ENCODE measurements at regions not wholly inside any gene's neighbourhood (a gene's known extent, or its start where the extent isn't known, plus 50 kb on each side); places are given as distances from the start of the nearest gene placed in this dataset.

DNA sequence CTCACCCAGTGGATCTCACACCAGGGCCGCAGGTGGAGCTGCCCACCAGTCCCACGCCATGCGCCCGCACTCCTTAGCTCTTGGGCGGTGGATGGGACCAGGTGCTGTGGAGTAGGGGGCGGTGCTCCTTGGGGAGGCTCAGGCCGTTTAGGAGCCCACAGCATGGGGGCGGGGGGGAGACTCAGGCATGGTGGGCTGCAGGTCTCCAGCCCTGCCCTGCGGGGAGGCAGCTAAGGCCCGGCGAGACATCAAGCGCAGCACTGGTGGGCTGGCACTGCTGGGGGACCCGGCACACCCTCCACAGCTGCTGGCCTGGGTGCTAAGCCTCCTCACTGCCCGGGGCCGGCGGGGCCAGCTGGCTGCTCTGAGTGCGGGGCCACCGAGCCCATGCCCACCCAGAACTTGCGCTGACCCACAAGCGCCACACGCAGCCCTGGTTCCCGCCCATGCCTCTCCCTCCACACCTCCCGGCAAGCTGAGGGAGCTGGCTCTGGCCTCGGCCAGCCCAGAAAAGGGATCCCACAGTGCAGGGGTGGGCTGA lies 312.9 kb upstream of the GIMD1 start:
- Mint-ChIP-seq H3K4me3 (no peak overlapping the region), H3K27ac (no peak overlapping the region), H3K36me3 (no peaks in the 10 kb centered on the region), H3K27me3 (ENCODE audit: insufficient read depth, low read depth) (no peaks in the 10 kb centered on the region), H3K9me3 (peaks cover 2% of the 10 kb centered on the region), H3K4me1 (peaks cover 3% of the 10 kb centered on the region)
- Histone ChIP-seq H3K27ac (no peak overlapping the region), H3K4me3 (no peak overlapping the region), H3K27me3 (no peaks in the 10 kb centered on the region), H3K4me2 (no peak overlapping the region), H3K9ac (no peak overlapping the region), H3K79me2 (ENCODE audit: low read depth) (no peaks in the 10 kb centered on the region), H2AFZ (replicated peaks) (no peak overlapping the region), H3F3A (ENCODE audit: low read depth) (no peaks in the 10 kb centered on the region), H4K20me1 (ENCODE audit: low read depth) (no peaks in the 10 kb centered on the region), H3K36me3 (no peaks in the 10 kb centered on the region), H3K4me1 (no peaks in the 10 kb centered on the region), H3K9me3 (ENCODE audit: low read depth) (no peaks in the 10 kb centered on the region)
- DNase-seq (ENCODE audit: low spot score) = no peak
- TF ChIP-seq EZH2phosphoT487 (IDR thresholded peaks at IDR 0.05) (no peak), EZH2 (IDR thresholded peaks at IDR 0.05) (no peak)
- TF ChIP-seq, protein P1, sequence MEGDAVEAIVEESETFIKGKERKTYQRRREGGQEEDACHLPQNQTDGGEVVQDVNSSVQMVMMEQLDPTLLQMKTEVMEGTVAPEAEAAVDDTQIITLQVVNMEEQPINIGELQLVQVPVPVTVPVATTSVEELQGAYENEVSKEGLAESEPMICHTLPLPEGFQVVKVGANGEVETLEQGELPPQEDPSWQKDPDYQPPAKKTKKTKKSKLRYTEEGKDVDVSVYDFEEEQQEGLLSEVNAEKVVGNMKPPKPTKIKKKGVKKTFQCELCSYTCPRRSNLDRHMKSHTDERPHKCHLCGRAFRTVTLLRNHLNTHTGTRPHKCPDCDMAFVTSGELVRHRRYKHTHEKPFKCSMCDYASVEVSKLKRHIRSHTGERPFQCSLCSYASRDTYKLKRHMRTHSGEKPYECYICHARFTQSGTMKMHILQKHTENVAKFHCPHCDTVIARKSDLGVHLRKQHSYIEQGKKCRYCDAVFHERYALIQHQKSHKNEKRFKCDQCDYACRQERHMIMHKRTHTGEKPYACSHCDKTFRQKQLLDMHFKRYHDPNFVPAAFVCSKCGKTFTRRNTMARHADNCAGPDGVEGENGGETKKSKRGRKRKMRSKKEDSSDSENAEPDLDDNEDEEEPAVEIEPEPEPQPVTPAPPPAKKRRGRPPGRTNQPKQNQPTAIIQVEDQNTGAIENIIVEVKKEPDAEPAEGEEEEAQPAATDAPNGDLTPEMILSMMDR (IDR thresholded peaks at IDR 0.05) = no peak

DNA sequence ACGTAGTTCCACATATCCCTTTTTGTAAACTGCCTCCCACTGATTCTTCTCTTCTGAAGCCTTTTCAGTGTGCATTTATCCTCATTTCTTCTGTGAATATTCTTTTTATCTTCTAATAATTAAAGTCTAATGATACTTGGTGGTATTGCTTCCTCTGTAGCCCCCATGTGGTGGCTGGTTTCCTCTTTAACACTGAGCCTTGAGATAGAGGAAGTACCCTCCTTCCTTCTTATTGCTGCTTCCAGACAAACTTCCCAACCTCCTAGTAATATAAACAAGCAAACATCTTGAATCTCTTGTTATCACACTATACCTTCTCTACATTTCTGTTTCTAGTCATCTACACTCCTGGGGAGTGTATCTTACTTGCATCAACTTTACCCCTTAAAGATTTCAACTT lies 310.5 kb upstream of the GIMD1 start:
- Histone ChIP-seq H3K4me1 (no peaks in the 10 kb centered on the region), H3K9me3 (ENCODE audit: low read depth) (no peaks in the 10 kb centered on the region), H2AFZ (replicated peaks) (no peak overlapping the region), H3K4me2 (no peak overlapping the region), H4K20me1 (ENCODE audit: low read depth) (no peaks in the 10 kb centered on the region), H3K4me3 (no peak overlapping the region), H3K27me3 (no peaks in the 10 kb centered on the region), H3K9ac (no peak overlapping the region), H3K79me2 (ENCODE audit: low read depth) (no peaks in the 10 kb centered on the region), H3F3A (ENCODE audit: low read depth) (no peaks in the 10 kb centered on the region), H3K27ac (no peak overlapping the region), H3K36me3 (no peaks in the 10 kb centered on the region)
- TF ChIP-seq EZH2phosphoT487 (IDR thresholded peaks at IDR 0.05) (no peak), EZH2 (IDR thresholded peaks at IDR 0.05) (no peak)
- TF ChIP-seq, protein P1 (IDR thresholded peaks at IDR 0.05) = no peak
- H3K27me3 Mint-ChIP-seq (ENCODE audit: insufficient read depth, low read depth) = no peaks in the 10 kb centered on the region
- no peak overlapping the region for H3K27ac Mint-ChIP-seq
- peaks cover 3% of the 10 kb centered on the region for H3K9me3 Mint-ChIP-seq
- peaks cover 3% of the 10 kb centered on the region for H3K4me1 Mint-ChIP-seq
- H3K36me3 Mint-ChIP-seq = no peaks in the 10 kb centered on the region
- H3K4me3 Mint-ChIP-seq = no peak overlapping the region
- DNase-seq (ENCODE audit: low spot score) = no peak

DNA sequence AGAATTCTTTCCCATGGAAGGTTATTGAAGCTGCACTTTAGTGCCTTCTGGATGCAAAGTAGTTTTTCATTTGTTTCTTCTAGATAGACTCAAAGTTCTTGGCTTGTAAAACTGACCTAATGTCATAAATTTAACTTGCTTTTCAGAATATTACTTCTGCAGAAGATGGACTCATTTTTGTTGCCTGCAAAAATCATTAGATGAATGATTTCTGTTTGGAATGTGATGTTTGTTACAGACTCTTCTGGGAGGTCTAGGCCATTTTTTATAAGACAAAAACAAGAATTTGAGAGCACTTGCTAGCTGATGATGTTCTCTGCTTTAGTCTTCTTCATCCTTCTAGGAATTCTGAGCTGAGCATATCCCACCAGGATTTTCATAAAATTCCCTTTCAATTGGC lies 308.6 kb upstream of the GIMD1 start:
- TF ChIP-seq EZH2 (IDR thresholded peaks at IDR 0.05) = no peak
- no peak for TF ChIP-seq EZH2phosphoT487 (IDR thresholded peaks at IDR 0.05)
- TF ChIP-seq, protein P1 (IDR thresholded peaks at IDR 0.05) = no peak
- Histone ChIP-seq H3K9me3 (ENCODE audit: low read depth) (no peaks in the 10 kb centered on the region), H3K27ac (no peak overlapping the region), H4K20me1 (ENCODE audit: low read depth) (no peaks in the 10 kb centered on the region), H3K4me1 (no peaks in the 10 kb centered on the region), H3F3A (ENCODE audit: low read depth) (no peaks in the 10 kb centered on the region), H3K27me3 (no peaks in the 10 kb centered on the region), H3K4me3 (no peak overlapping the region), H2AFZ (replicated peaks) (no peak overlapping the region), H3K36me3 (no peaks in the 10 kb centered on the region), H3K9ac (no peak overlapping the region), H3K79me2 (ENCODE audit: low read depth) (no peaks in the 10 kb centered on the region), H3K4me2 (no peak overlapping the region)
- Mint-ChIP-seq H3K27me3 (ENCODE audit: insufficient read depth, low read depth) (no peaks in the 10 kb centered on the region), H3K36me3 (no peaks in the 10 kb centered on the region), H3K4me1 (peaks cover 3% of the 10 kb centered on the region), H3K4me3 (no peak overlapping the region), H3K9me3 (peaks cover 11% of the 10 kb centered on the region), H3K27ac (no peak overlapping the region)
- DNase-seq (ENCODE audit: low spot score) = no peak

Measured in neural progenitor cell (in vitro differentiated cells).